ENCODE measurements at regions not wholly inside any gene's neighbourhood (a gene's known extent, or its start where the extent isn't known, plus 50 kb on each side); places are given as distances from the start of the nearest gene placed in this dataset.

- no peak for TF ChIP-seq CTCF (IDR thresholded peaks at IDR 0.05)
Observed at GRCh38 chr2:5868931-5869330, 176.7 kb downstream of the SOX11 start.

GRCh38 chr2:5869936-5870335, 177.8 kb downstream of the SOX11 start:
- no peak for TF ChIP-seq CTCF (IDR thresholded peaks at IDR 0.05)

- TF ChIP-seq CTCF (IDR thresholded peaks at IDR 0.05), result no peak
Observed at GRCh38 chr2:5877360-5877759, 185.2 kb downstream of the SOX11 start.

GRCh38 chr2:5885451-5886173, 193.4 kb downstream of the SOX11 start:
- no peak for TF ChIP-seq CTCF (IDR thresholded peaks at IDR 0.05)

- TF ChIP-seq CTCF (IDR thresholded peaks at IDR 0.05), result no peak
Observed at GRCh38 chr2:5886462-5886861, 194.3 kb downstream of the SOX11 start.

GRCh38 chr2:5888126-5888525, 195.9 kb downstream of the SOX11 start:
- no peak for TF ChIP-seq CTCF (IDR thresholded peaks at IDR 0.05)

GRCh38 chr2:5889519-5889918, 197.3 kb downstream of the SOX11 start:
- no peak for TF ChIP-seq CTCF (IDR thresholded peaks at IDR 0.05)

- no peak for TF ChIP-seq CTCF (IDR thresholded peaks at IDR 0.05)
Observed at GRCh38 chr2:5894355-5894754, 202.2 kb downstream of the SOX11 start.

Data from LNCAP (cell line).